ENCODE measurements at regions not wholly inside any gene's neighbourhood (a gene's known extent, or its start where the extent isn't known, plus 50 kb on each side); places are given as distances from the start of the nearest gene placed in this dataset.

- DNase-seq (ENCODE audit: low read depth), result no peak
Observed at GRCh38 chr16:82567175-82567574, 59.6 kb upstream of the CDH13 start.

DNA sequence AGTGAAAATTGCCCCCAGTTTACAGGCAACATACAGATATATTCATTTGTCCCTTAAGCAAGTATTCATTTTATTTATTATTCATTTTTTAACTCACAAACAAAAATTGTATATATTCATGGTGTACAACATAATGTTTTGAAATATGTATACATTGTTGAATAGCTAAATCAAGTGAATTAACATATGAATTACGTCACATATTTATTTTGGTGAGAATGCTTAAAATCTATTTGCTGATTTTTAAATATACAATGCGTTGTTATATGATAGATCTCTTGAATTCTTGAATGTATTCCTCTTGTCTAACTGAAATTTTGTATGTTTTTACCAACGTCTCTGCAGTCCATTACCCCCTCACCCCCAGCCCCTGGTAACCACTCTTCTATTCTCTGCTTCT is 63.4 kb upstream of the CDH13 start:
- no peak for DNase-seq (ENCODE audit: low read depth)

DNA sequence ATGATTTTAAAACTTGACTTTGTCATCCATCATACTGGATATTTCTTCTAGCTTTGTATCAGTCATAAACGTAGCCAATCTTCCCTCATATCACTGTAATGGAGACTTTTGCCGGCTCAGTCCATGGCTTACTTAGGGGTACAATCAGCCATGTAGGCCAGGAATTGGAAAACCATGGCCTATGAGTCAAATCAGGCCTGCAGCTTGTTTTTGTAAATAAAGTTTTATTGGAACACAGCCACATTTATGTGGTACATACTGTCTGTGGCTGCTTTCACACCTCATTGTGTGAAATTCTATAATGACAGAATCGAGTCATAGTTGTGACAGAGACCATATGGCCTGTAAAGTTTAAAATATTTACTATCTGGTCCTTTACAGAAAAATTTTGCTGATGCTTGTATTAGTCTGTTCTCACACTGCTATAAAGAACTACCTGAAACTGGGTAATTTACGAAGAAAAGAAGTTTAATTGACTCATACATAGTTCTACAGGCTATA is 64.5 kb upstream of the CDH13 start:
- DNase-seq (ENCODE audit: low read depth), result no peak

DNA sequence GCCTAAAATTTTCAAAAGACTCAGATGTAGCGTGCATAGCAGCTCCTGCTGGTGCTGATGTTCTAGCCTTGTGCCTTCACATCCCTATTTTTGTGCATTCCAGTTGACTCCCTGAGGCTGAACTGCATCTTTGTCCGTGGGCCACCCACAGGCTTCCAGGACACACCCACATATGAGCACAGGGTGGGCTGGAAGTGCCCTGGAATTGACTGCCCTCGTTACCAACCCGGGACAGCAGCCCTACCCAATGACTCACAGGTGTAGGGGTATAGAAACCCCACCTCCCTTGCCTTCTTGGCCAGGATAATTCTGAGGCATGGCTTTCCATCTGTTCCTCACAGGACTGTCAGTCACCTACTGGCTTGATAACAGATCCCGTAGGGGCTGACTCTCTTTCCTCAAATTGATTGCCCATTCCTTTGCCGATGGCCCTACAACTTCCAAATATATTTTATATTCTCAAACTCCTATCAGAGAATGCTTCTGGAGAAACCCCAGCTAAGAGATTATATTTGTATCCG is 65.9 kb upstream of the CDH13 start:
- peak; percentile 25 for DNase-seq (ENCODE audit: low read depth)

- DNase-seq (ENCODE audit: low read depth), result no peak
Observed at GRCh38 chr16:82544378-82545160, 82.2 kb upstream of the CDH13 start.

DNA sequence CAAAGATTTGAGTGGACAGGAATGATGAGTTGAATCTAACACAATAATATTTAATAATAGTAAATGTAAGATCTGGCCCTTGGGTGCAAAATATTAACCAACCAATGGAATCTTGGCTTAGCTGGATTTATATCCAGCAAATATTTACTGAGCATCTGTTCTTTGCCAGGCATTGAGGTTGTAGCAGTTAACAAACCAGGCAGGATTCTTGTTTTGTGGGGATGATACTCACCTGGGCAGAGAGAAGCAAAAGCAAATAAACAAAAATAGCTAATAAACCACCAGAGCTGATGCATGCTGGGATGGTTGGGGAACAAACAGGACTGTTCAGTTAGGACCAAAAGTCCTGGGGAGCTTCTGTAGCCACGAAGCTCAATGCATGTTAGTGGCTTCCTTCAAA is 84.1 kb upstream of the CDH13 start:
- DNase-seq (ENCODE audit: low read depth), result no peak

DNA sequence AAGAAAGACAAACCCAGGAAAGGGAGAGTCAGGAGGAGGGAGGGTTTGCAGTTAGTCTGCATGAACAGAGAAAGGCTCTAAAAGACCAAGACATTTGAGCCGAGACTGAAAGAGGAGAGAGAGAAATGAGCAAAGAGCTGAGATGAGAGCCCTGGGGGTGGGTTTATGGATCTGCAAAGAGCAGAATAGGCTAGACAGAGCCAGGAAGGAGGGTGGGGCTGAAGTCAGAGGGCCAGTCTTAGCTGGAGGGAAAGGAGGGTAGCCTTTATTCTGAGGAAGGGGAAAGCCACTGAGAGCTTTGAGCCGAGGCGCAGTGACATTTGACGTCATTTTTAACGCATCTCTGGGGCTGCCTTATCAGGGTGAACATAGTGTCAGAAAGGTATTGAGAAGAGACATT is 85.7 kb upstream of the CDH13 start:
- DNase-seq (ENCODE audit: low read depth), result no peak

- DNase-seq (ENCODE audit: low read depth), result no peak
Observed at GRCh38 chr16:82535764-82536163, 91.0 kb upstream of the CDH13 start.

DNA sequence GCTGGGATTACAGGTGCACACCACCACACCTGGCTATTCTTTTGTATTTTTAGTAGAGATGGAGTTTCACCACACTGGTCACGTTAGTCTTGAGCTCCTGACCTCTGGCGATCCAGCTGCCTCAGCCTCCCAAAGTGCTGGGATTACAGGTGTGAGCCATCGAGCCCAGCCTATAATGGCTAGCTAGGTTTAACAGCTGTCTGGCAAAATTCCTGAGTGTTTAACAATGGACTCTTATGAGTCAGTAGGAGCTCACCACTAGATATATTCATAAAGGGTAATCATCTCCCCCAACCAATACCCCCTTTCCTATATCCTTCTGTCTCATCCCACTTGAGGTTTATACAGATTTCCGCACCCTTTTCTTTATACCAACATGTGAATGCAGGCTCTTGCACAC is 91.5 kb upstream of the CDH13 start:
- peak; percentile 11 for DNase-seq (ENCODE audit: low read depth)

- DNase-seq (ENCODE audit: low read depth), result no peak
Observed at GRCh38 chr16:82533189-82533588, 93.6 kb upstream of the CDH13 start.

- DNase-seq (ENCODE audit: low read depth), result no peak
Observed at GRCh38 chr16:82530883-82531282, 95.9 kb upstream of the CDH13 start.

- no peak for DNase-seq (ENCODE audit: low read depth)
Observed at GRCh38 chr16:82527101-82527500, 99.7 kb upstream of the CDH13 start.

DNA sequence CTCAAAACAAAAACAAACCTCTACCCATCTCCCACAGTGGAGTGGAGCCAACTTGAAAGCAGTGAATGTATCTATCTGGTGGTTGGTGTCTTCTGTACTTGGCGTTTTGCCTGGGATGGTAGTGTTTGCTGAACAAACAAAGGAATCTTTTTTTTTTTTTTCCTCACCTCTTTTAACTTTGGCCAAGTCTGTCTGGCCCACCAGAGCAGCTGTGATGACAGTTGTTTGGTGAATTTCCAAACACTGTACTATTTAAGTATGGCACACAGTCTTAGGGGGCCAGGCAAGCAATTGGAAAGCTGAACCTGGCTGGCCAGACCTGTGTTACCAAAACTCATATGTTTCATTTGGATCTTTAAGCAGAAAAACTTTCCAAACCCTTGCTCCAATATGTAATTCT is 101.8 kb upstream of the CDH13 start:
- DNase-seq (ENCODE audit: low read depth), result no peak

- DNase-seq (ENCODE audit: low read depth), result no peak
Observed at GRCh38 chr16:82523815-82524214, 103.0 kb upstream of the CDH13 start.

DNA sequence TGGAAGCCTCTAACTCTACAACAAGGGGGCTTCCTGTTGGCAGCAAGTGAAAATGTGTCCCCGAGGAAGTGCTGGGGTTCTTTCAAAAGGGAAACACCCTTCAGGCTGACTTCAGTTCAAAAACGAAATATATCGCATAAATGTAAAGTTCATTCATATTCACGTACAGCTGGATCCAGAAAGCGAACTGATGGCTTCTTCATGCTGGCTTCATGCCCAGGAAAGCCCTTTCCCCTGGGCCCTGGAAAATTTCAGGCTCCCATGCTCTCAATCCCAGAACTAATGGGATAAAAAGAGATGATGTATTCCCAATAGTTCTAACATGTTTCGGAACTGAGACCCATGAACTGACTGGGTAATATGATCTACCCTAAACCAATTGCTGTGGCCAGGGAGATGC is 104.7 kb upstream of the CDH13 start:
- DNase-seq (ENCODE audit: low read depth), result no peak

- DNase-seq (ENCODE audit: low read depth), result no peak
Observed at GRCh38 chr16:82518811-82519210, 108.0 kb upstream of the CDH13 start.

- DNase-seq (ENCODE audit: low read depth), result no peak
Observed at GRCh38 chr16:82514262-82514661, 112.5 kb upstream of the CDH13 start.

GRCh38 chr16:82510789-82511305 is 115.9 kb upstream of the CDH13 start:
- no peak for DNase-seq (ENCODE audit: low read depth)

GRCh38 chr16:82509691-82510430 is 116.9 kb upstream of the CDH13 start:
- DNase-seq (ENCODE audit: low read depth), result peak; percentile 13

DNA sequence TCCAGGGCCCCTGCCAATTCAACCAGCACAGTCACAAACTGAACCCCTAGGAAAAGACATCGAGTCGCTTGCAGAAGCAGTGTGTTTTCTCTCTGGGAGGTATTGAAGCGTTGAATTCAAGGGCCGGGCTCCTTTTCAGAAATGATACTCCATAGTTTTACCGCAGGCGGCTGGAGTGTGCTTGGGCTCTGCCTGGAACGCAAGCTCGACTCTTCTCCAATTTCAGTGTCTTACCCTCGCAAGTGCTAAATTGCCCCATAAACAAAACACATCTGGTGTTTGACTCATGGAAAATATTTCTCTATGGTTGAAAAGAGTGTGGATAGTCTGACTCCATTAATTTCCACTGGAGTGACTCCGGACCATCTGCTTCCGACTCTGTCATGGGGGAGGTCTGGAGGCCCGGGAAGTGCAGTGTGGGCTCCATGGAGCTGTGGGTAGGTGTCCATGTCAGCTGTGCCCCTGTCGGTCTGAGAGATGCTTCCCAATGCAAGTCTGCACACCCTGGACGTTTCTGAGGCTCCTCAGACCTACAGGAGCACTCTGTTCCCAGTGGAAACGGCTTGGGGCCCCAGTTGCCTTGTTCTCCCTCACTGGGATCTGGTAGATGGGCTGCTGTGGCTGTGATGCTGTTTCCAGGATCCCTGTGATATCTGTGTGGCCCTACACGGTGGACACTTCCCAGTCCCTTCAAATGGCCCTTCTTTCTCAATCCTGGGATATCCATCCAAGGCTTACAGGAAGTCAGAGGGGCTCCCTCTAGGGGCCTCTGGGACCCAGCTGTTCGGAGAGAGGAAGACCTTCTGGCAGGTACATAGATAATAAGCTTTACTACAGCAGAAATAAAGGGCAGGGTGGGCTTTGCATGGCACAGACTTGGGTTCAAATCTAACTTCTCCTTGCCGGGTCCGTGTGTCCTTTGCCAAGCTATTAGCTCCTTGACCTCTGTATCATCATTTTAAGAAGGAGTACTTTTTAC is 119.8 kb upstream of the CDH13 start:
- DNase-seq (ENCODE audit: low read depth), result no peak

GRCh38 chr16:82504836-82505235 is 121.9 kb upstream of the CDH13 start:
- DNase-seq (ENCODE audit: low read depth), result no peak

- no peak for DNase-seq (ENCODE audit: low read depth)
Observed at GRCh38 chr16:82499302-82499701, 127.5 kb upstream of the CDH13 start.
